ENCODE measurements at regions not wholly inside any gene's neighbourhood (a gene's known extent, or its start where the extent isn't known, plus 50 kb on each side); places are given as distances from the start of the nearest gene placed in this dataset.

DNA sequence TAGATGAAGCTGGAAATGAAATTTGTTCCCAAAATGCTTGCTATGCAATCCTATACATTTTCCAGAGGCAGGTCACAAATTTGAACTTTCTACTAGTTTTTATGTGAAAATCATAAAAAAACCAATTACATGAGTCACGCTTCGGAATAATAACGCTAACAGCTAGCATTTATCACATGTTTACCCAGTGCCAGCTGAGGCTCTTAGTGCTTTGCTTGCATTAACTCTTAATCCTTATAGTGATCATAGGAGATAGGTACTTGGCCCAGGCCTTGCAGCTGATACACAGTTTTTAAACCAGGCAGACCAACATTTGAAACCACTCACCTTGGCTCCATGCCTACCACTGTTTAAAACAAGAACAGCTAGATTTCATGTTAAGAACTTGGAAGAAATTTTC, 131.8 kb upstream of the RAG2 start:
- DNase-seq (ENCODE audit: low spot score), result no peak

DNA sequence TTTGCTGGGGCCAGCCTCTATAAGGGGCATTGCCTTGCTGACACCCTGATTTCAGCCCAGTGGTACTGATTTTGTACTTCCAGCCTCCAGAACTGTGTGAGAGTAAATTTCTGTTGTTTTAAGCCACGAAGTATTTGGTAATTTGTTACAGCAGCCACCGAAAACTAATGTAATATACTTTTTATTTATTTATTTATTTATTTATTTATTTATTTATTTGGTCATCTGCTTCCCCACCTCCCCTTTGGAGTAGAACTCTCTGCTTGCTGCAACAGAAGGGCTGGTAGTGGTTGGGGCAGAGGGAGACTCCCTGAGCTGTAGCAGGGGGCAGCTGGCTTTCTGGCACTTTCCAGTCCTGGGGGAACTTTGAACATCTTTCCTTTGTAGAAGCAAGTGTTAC, 128.4 kb upstream of the RAG2 start:
- no peak for DNase-seq (ENCODE audit: low spot score)

DNA sequence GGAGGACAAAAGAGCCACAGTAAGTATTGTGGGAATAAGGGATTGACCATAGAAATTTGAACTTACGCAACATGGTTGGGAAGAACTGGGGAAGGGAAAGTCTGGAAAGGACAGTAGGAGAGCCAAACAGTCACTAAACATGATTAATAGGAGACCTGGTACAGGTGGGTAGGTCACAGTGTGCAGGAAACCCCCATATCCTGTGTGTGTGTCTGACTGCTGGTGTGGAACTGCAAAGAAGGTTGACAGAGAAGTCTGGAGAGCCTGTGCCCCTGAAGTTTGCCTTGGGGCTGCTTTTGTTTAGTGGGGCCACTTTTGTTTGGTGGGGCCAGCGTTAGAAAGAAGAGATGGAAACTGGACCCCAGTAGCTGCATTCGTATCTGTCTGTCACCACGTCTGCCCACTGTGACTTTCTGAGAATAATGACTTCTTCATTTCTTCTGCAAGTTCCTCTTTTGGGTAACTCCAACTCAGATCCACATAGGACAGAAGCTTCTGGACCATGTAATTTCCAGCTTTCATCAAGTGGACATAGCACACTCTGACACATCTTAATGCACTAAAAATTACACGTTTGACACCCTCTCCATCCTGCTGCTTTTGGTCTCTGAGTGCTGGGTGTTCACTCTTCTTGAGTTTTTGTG, 126.8 kb upstream of the RAG2 start:
- no peak for DNase-seq (ENCODE audit: low spot score)

- DNase-seq (ENCODE audit: low spot score), result no peak
These were observed 124.4 kb upstream of the RAG2 start for GRCh38 chr11:36722421-36722820.

- DNase-seq (ENCODE audit: low spot score), result no peak
These were observed 121.5 kb upstream of the RAG2 start for GRCh38 chr11:36719358-36720107.

GRCh38 chr11:36718451-36718850, 120.4 kb upstream of the RAG2 start:
- DNase-seq (ENCODE audit: low spot score), result no peak

DNA sequence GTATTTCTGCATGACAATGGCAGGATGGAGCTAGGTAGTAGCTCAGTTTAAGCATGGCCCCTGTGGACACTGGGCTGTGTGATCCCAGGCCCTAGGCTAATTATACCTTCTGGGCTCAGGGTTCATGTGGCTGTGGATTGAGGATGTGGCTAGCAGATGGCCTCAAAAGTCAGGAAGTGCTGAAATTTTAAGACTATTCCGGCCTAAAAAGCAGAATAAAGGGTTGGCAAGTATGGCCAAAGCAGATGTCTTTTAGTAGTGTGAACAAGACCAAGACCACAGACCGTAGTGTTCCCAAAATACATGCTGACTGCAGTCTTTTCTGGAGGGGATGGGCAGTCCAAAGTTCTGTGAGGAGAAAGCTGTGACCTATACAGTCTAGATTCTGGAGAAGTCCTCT, 115.7 kb upstream of the RAG2 start:
- DNase-seq (ENCODE audit: low spot score), result no peak

DNA sequence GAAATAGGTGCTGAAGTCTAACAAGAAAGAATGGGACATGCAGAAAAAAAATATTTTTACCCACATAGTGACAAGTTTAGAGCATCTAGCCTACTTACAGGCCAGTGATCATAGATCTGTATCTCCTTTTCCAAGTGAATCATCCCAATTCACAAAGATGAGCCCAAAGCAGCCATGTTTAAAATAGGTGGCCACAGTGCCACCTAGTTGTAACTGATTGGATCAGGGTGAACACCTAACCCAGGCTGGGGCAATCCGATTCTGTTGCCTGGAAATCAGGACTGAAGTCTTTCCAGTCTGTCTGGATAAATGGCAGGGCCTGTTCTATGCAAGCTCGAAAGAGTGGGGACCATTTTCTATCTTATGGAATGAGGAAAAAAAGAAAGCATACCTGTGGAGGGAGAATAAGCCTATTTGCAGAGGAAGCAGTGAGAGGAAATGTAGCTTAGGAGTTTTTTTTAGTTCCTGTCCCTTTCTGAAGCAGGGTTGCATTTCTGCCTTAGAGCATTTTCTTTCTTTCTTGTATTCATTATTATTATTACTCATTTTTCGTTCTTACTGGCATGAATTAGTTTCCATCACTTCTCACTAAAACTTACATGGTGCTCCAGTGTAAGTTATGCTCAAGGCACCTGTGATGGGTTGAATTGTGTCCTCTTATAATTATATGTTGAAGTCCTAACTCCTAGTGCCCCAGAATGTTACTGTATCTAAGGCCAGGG, 113.2 kb upstream of the RAG2 start:
- no peak for DNase-seq (ENCODE audit: low spot score)

Data from CD4-positive, alpha-beta T cell treated with Interleukin-2 at 100 ng/mL for 4 hours (primary cell).